Immature natural killer cell (primary cell): ENCODE measurements at regions not wholly inside any gene's neighbourhood (a gene's known extent, or its start where the extent isn't known, plus 50 kb on each side); places are given as distances from the start of the nearest gene placed in this dataset.
A peak's percentile ranks its signal among the peaks of the same experiment; 100 is the strongest.
"Not testable (repeated sequence)": the region's sequence is repeated elsewhere in the genome, so short reads cannot be mapped to it uniquely, and the experiment has no call there.

ENCODE experiments used
- DNase-seq, 3 donors: peaks; one replicate each; pipeline ENCODE4 v3.0.0; 2022; ENCODE audit warnings: mixed read lengths in 1 of 3
- H3K27ac Mint-ChIP-seq, 6 donors: one replicate each; pipeline ENCODE4 v1.8.0; 2020; ENCODE audit warnings: mixed read lengths in 6 of 6, mild to moderate bottlenecking in 5 of 6, inconsistent platforms in 4 of 6, moderate library complexity in 3 of 6
- H3K27me3 Mint-ChIP-seq, 3 donors: one replicate each; pipeline ENCODE4 v1.8.0; 2020 to 2021; ENCODE audit warnings: low read depth in 3 of 3, mild to moderate bottlenecking in 3 of 3, mixed read lengths in 3 of 3, moderate library complexity in 3 of 3, inconsistent platforms in 1 of 3
- H3K36me3 Mint-ChIP-seq, 3 donors: one replicate each; pipeline ENCODE4 v1.8.0; 2020; ENCODE audit warnings: mixed read lengths in 3 of 3, inconsistent platforms in 2 of 3, mild to moderate bottlenecking in 2 of 3
- H3K4me1 Mint-ChIP-seq, 2 donors: one replicate each; pipeline ENCODE4 v1.8.0; 2020; ENCODE audit warnings: inconsistent platforms in 2 of 2, mild to moderate bottlenecking in 2 of 2, mixed read lengths in 2 of 2, moderate library complexity in 1 of 2
- H3K4me3 Mint-ChIP-seq, 5 donors: one replicate each; pipeline ENCODE4 v1.8.0; 2020; ENCODE audit warnings: mild to moderate bottlenecking in 5 of 5, mixed read lengths in 5 of 5, inconsistent platforms in 3 of 5, moderate library complexity in 3 of 5
- H3K9me3 Mint-ChIP-seq, 6 donors: one replicate each; pipeline ENCODE4 v1.8.0; 2020; ENCODE audit warnings: mild to moderate bottlenecking in 6 of 6, mixed read lengths in 6 of 6, inconsistent platforms in 4 of 6, moderate library complexity in 3 of 6

GRCh38 chr1:245084551-245084950 lies 70.2 kb upstream of the KIF26B start:
- no peaks in the 10 kb centered on the region for H3K9me3 Mint-ChIP-seq
- H3K27me3 Mint-ChIP-seq = no peaks in the 10 kb centered on the region
- DNase-seq = no peak
- no peaks in the 10 kb centered on the region for H3K4me1 Mint-ChIP-seq
- no peak overlapping the region for H3K27ac Mint-ChIP-seq
- no peak overlapping the region for H3K4me3 Mint-ChIP-seq
- no peaks in the 10 kb centered on the region for H3K36me3 Mint-ChIP-seq

GRCh38 chr1:245079021-245079609 lies 75.7 kb upstream of the KIF26B start:
- peaks cover 0 to 4% (median 0%) of the 10 kb centered on the region in 3 donors for H3K27me3 Mint-ChIP-seq
- DNase-seq = no peak
- no peak overlapping the region for H3K4me3 Mint-ChIP-seq
- H3K36me3 Mint-ChIP-seq = no peaks in the 10 kb centered on the region
- H3K4me1 Mint-ChIP-seq = no peaks in the 10 kb centered on the region
- no peak overlapping the region for H3K27ac Mint-ChIP-seq
- no peaks in the 10 kb centered on the region for H3K9me3 Mint-ChIP-seq

GRCh38 chr1:245074898-245075297 lies 79.9 kb upstream of the KIF26B start:
- H3K4me3 Mint-ChIP-seq = no peak overlapping the region
- H3K9me3 Mint-ChIP-seq = no peaks in the 10 kb centered on the region
- H3K36me3 Mint-ChIP-seq = peaks cover 0 to 6% (median 0%) of the 10 kb centered on the region in 3 donors

DNA sequence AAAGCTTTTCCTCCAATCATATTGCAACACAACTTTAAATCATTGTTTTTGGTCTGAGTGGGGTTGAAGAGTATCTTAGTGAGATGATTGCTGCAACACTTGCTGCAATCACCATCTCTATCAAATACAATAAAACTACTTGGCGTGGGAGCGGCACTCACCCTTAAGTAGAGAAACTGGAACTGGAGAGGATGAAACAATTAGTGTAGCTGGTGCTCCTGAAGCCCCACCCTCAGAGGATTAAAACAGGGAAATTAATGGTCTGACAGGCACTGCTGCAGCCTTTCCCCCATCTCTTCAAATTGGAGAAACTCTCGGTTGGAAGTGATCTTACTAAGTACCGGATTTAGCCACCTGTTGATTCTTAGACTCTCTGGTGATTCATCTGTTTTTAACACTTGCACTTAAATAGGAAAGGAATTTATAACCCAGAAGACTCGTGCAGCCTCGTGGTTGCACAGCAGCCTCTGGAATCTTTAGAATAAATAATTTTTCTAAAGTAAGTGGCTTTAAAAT lies 80.5 kb upstream of the KIF26B start:
- H3K4me3 Mint-ChIP-seq = no peak overlapping the region
- DNase-seq = no peak
- H3K27me3 Mint-ChIP-seq = peaks cover 0 to 4% (median 3%) of the 10 kb centered on the region in 3 donors
- H3K27ac Mint-ChIP-seq = no peak overlapping the region
- no peaks in the 10 kb centered on the region for H3K4me1 Mint-ChIP-seq
- peaks cover 0 to 6% (median 0%) of the 10 kb centered on the region in 3 donors for H3K36me3 Mint-ChIP-seq
- no peaks in the 10 kb centered on the region for H3K9me3 Mint-ChIP-seq

More at GRCh38 chr1:245074898-245075297, 79.9 kb upstream of the KIF26B start:
- DNase-seq = no peak
- H3K27ac Mint-ChIP-seq = no peak overlapping the region
- no peaks in the 10 kb centered on the region for H3K4me1 Mint-ChIP-seq
- H3K27me3 Mint-ChIP-seq = peaks cover 0 to 4% (median 3%) of the 10 kb centered on the region in 3 donors

DNA sequence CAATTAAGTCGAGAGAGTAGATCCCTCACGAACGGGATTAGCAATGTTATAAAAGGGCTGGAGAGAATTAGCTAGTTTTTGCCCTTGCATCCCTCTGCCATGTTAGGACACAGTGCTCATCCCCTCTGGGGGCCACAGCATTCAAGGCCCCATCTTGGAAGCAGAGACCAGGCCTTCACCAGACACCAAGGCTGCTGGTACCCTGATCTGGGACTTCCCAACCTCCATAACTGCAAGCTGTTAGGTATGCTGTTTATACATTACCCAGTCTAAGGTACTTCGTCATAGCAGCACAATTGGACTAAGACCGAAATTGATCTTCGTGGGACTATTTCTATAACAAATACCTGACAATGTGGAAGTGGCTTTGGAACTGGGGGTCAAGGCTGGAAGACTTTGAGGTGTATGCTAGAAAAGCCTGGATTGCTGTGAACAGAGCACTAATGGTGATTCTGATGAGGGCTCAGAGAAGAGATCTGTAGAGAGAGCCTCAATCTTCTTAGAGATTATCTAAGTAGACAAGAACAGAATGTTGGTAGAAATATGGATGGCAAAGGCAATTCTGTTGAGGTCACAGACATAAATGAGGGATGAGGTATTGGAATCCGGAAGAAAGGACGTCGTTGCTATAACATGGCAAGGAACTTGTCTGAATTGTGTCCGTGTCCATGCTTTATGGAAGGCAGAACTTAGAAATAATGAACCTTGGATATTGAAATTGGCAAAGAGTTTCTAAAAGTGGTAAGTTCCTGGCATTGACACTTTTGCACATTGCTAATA lies 83.8 kb upstream of the KIF26B start:
- peaks cover 0 to 6% (median 3%) of the 10 kb centered on the region in 3 donors for H3K36me3 Mint-ChIP-seq
- H3K27me3 Mint-ChIP-seq = peaks cover 0 to 5% (median 1%) of the 10 kb centered on the region in 3 donors
- H3K4me3 Mint-ChIP-seq = no peak overlapping the region
- no peak for DNase-seq
- H3K27ac Mint-ChIP-seq = no peak overlapping the region
- peaks cover 0 to 8% of the 10 kb centered on the region in 2 donors for H3K4me1 Mint-ChIP-seq
- H3K9me3 Mint-ChIP-seq = no peaks in the 10 kb centered on the region

GRCh38 chr1:245067257-245067656 lies 87.5 kb upstream of the KIF26B start:
- no peaks in the 10 kb centered on the region for H3K9me3 Mint-ChIP-seq
- peaks cover 2 to 5% (median 3%) of the 10 kb centered on the region in 3 donors for H3K27me3 Mint-ChIP-seq
- DNase-seq = no peak
- H3K4me3 Mint-ChIP-seq = no peak overlapping the region
- peaks cover 0 to 8% of the 10 kb centered on the region in 2 donors for H3K4me1 Mint-ChIP-seq
- peaks cover 0 to 6% (median 3%) of the 10 kb centered on the region in 3 donors for H3K36me3 Mint-ChIP-seq
- no peak overlapping the region for H3K27ac Mint-ChIP-seq

DNA sequence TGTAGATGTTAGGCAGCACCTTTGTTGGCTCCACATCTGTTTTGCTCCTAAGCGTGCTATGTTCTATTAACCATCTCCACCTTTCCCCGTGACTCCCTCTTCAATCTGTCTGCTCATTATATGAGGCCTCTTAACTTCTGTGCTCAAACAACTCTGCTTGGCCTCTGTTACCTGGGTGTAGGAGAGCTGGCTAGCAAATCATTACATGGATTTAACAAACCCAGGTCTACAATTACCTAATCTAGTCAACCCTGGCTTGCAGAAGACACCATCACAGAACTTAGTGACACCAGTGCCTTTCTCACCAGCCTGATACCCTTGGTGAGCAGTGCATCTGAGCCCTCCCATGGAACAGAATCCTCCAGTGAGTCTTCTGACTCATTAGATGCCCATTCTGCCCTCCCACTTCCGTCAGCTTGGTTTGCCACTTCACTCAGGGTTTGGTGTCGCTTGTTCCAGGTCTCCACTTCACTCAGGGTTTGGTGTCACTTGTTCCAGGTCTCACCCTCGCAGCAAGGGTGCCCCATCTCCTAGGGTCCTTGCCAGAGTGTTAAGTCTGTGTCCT lies 92.0 kb upstream of the KIF26B start:
- H3K27ac Mint-ChIP-seq = peak overlapping the region in 1 of 6 donors; percentile 45
- H3K36me3 Mint-ChIP-seq = peaks cover 0 to 4% (median 3%) of the 10 kb centered on the region in 3 donors
- H3K4me1 Mint-ChIP-seq = peaks cover 0 to 8% of the 10 kb centered on the region in 2 donors
- no peaks in the 10 kb centered on the region for H3K9me3 Mint-ChIP-seq
- H3K27me3 Mint-ChIP-seq = peaks cover 2 to 6% (median 2%) of the 10 kb centered on the region in 3 donors
- DNase-seq = no peak
- H3K4me3 Mint-ChIP-seq = no peak overlapping the region

- not testable (repeated sequence) for DNase-seq, H3K4me1 Mint-ChIP-seq, H3K9me3 Mint-ChIP-seq, H3K27me3 Mint-ChIP-seq, H3K36me3 Mint-ChIP-seq, H3K4me3 Mint-ChIP-seq, H3K27ac Mint-ChIP-seq
Measured at GRCh38 chr1:245061808-245062207, 93.0 kb upstream of the KIF26B start.

DNA sequence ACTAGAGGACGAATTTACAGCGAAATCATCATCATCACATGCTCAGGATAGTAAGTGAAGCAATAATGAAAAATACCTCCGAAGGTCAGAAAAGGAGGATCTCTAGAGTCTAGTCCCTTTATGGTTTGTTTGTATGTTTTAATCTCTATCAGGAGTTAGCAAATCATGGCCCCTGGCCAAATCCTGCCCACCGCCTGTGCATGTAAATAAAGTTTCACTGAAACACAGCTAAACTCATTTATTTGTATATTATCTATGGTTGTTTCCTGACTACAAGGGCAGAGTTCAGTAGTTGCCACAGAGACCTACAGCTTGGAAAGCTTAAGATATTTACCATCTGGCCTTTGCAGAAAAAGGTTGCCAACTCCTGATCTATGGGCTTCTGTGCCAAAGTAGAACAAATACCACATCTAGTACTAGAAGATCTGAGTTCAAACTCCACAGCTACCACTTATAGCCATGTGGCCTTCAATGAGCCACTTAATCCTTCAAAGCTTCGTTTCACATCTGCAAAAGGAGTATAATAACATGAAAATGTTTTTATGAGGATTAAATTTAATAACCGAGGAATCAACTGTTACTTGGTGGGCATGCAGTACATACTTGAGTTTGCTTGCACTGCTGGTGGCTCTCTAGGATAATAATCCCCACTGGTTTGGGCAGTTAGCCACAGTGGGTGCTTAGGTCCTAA lies 94.0 kb upstream of the KIF26B start:
- Mint-ChIP-seq H3K4me1 (no peaks in the 10 kb centered on the region), H3K9me3 (no peaks in the 10 kb centered on the region), H3K4me3 (no peak overlapping the region), H3K27ac (no peak overlapping the region), H3K27me3 (peaks cover 0 to 4% (median 2%) of the 10 kb centered on the region in 3 donors), H3K36me3 (peaks cover 0 to 4% (median 0%) of the 10 kb centered on the region in 3 donors)
- DNase-seq = no peak

GRCh38 chr1:245059806-245060424 lies 94.9 kb upstream of the KIF26B start:
- no peak for DNase-seq
- Mint-ChIP-seq H3K9me3 (no peaks in the 10 kb centered on the region), H3K4me3 (no peak overlapping the region), H3K27ac (no peak overlapping the region), H3K27me3 (peaks cover 0 to 2% (median 2%) of the 10 kb centered on the region in 3 donors), H3K4me1 (no peaks in the 10 kb centered on the region), H3K36me3 (peaks cover 0 to 4% (median 0%) of the 10 kb centered on the region in 3 donors)

GRCh38 chr1:245058882-245059281 lies 95.9 kb upstream of the KIF26B start:
- no peaks in the 10 kb centered on the region for H3K9me3 Mint-ChIP-seq
- DNase-seq = no peak
- peaks cover 0 to 6% (median 5%) of the 10 kb centered on the region in 3 donors for H3K27me3 Mint-ChIP-seq
- peaks cover 0 to 11% (median 0%) of the 10 kb centered on the region in 3 donors for H3K36me3 Mint-ChIP-seq
- peaks cover 5 to 9% of the 10 kb centered on the region in 2 donors for H3K4me1 Mint-ChIP-seq
- H3K27ac Mint-ChIP-seq = no peak overlapping the region
- no peak overlapping the region for H3K4me3 Mint-ChIP-seq

DNA sequence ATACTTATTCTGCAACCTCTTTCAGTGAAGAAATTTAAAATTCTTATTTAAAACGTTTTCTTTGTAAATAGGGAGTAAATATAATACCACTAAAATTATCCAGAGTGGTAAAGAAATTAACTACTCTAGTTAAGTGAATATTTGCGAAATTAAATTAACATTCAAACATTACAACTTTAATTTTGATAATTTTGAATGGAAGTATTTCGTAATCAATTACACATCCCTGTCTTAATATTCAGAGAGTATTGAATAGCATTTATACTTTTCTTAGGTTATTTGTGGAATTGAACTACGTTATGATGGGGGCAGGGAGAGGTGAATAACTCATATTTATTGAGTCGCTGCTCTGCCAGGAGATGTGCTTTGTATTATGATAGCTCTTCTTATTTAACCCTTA lies 96.3 kb upstream of the KIF26B start:
- H3K27me3 Mint-ChIP-seq = peaks cover 0 to 6% (median 5%) of the 10 kb centered on the region in 3 donors
- peaks cover 5 to 9% of the 10 kb centered on the region in 2 donors for H3K4me1 Mint-ChIP-seq
- no peaks in the 10 kb centered on the region for H3K9me3 Mint-ChIP-seq
- peaks cover 0 to 11% (median 0%) of the 10 kb centered on the region in 3 donors for H3K36me3 Mint-ChIP-seq
- no peak overlapping the region for H3K27ac Mint-ChIP-seq
- H3K4me3 Mint-ChIP-seq = no peak overlapping the region
- DNase-seq = no peak

- Mint-ChIP-seq H3K36me3 (peaks cover 0 to 11% (median 0%) of the 10 kb centered on the region in 3 donors), H3K27ac (no peak overlapping the region), H3K4me1 (peaks cover 11 to 15% of the 10 kb centered on the region in 2 donors), H3K9me3 (no peaks in the 10 kb centered on the region), H3K4me3 (no peak overlapping the region), H3K27me3 (peaks cover 2 to 11% (median 6%) of the 10 kb centered on the region in 3 donors)
- DNase-seq = no peak
Measured at GRCh38 chr1:245056913-245057312, 97.9 kb upstream of the KIF26B start.
